Hepatocyte (in vitro differentiated cells): ENCODE measurements at regions not wholly inside any gene's neighbourhood (a gene's known extent, or its start where the extent isn't known, plus 50 kb on each side); places are given as distances from the start of the nearest gene placed in this dataset.

Source experiments
- DNase-seq: peaks from one replicate; pipeline ENCODE4 v3.0.0-alpha.2; 2016; ENCODE audit warnings: low spot score
- H2AFZ ChIP-seq: fragments of 200-600 bp; sonication (generic); 2 replicates; pipeline ENCODE4 v1.6.0; 2016; ENCODE audit warnings: antibody characterized with exemption, mild to moderate bottlenecking
- H3K27ac ChIP-seq: fragments of 200-600 bp; sonication (generic); 2 replicates; pipeline ENCODE4 v1.5.1; 2016; ENCODE audit warnings: mild to moderate bottlenecking
- H3K27me3 ChIP-seq: fragments of 200-600 bp; sonication (generic); 2 replicates; pipeline ENCODE4 v1.6.1; 2016
- H3K36me3 ChIP-seq: fragments of 200-600 bp; sonication (generic); replicated peaks from 2 replicates; pipeline ENCODE4 v1.5.1; 2016; ENCODE audit warnings: low read depth; ENCODE audit not compliant: insufficient read depth
- H3K4me1 ChIP-seq: fragments of 200-600 bp; sonication (generic); 2 replicates; pipeline ENCODE4 v1.5.1; 2016; ENCODE audit warnings: mild to moderate bottlenecking, moderate library complexity; ENCODE audit not compliant: insufficient read depth
- H3K4me2 ChIP-seq: fragments of 200-600 bp; sonication (generic); 2 replicates; pipeline ENCODE4 v1.6.0; 2016
- H3K4me3 ChIP-seq: fragments of 200-600 bp; sonication (generic); 2 replicates; pipeline ENCODE4 v1.5.1; 2016; ENCODE audit warnings: mild to moderate bottlenecking
- H3K79me2 ChIP-seq: fragments of 200-600 bp; sonication (generic); 2 replicates; pipeline ENCODE4 v1.6.0; 2017; ENCODE audit warnings: mild to moderate bottlenecking
- H3K9me2 ChIP-seq: fragments of 200-600 bp; sonication (generic); replicated peaks from 2 replicates; pipeline ENCODE4 v1.6.0; 2017; ENCODE audit warnings: mild to moderate bottlenecking; ENCODE audit not compliant: insufficient read depth
- H3K9me3 ChIP-seq: fragments of 200-600 bp; sonication (generic); 2 replicates; pipeline ENCODE4 v1.5.1; 2016; ENCODE audit warnings: low read depth, mild to moderate bottlenecking
- H4K20me1 ChIP-seq: fragments of 200-600 bp; sonication (generic); 2 replicates; pipeline ENCODE4 v1.6.0; 2016; ENCODE audit warnings: mild to moderate bottlenecking; ENCODE audit not compliant: insufficient read depth, poor library complexity, severe bottlenecking
- CTCF ChIP-seq: fragments of 200-600 bp; sonication (generic); IDR thresholded peaks from 2 replicates; pipeline ENCODE4 v1.5.1; 2016; ENCODE audit warnings: antibody characterized with exemption, mild to moderate bottlenecking; ENCODE audit not compliant: poor library complexity
- EZH2 ChIP-seq: fragments of 200-600 bp; sonication (generic); IDR thresholded peaks from 2 replicates; pipeline ENCODE4 v1.6.1; 2016; ENCODE audit warnings: antibody characterized with exemption, mild to moderate bottlenecking, borderline replicate concordance
- EZH2phosphoT487 ChIP-seq: fragments of 200-600 bp; sonication (generic); IDR thresholded peaks from one replicate; pipeline ENCODE4 v1.6.1; 2018; ENCODE audit warnings: antibody characterized with exemption, mild to moderate bottlenecking, low read depth, moderate library complexity; ENCODE audit not compliant: unreplicated experiment, severe bottlenecking
- WGBS: methylation state at CpG from one replicate; pipeline ENCODE4 v1.1.6; 2016; ENCODE audit warnings: low lambda C conversion rate; ENCODE audit errors: missing lambda C conversion rate; 5-methylcytosine and 5-hydroxymethylcytosine counted together

DNA sequence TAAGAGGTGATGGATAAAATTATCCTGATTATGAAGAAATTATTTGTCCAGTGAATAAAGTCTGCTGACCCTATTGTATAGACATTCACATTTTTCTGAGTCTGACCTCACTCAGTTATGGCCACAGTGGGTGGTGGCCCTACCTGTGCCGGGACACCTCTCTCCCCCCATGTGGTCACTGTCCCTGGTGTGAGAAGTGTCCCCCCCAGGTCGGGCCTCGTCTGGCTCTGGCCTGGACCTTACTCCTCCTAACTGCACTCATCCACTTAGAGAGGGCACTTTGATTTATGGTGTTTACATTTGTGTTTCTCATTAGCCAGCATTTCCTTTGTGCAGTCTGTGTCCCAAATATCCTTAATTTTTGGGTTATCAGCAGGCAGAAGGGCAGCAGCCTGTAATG lies 59.6 kb upstream of the ZNF32 start:
- Histone ChIP-seq H3K27ac (no peak overlapping the region), H3K79me2 (no peaks in the 10 kb centered on the region)

DNA sequence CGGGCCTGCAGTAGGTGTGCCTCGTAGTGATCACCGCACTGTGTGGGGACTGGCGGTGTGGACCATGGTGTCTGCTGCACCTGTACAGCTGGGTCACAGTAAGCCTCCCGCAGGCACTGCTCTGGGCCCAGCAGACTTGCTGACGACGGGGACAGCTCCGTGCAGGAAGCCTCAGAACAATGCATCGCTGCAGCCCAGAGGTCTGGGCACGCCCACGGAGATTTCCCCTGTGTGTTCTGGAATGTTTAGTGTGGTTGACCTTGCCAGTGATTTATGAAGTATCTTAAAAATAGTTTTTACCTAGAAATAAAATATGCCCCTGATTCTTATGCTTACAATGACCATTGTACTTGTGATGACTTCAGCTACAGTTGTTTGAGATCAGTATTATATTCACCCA lies 59.1 kb upstream of the ZNF32 start:
- Histone ChIP-seq H4K20me1 (no peaks in the 10 kb centered on the region), H3K4me2 (no peak overlapping the region), H2AFZ (no peak overlapping the region), H3K79me2 (no peaks in the 10 kb centered on the region), H3K4me3 (no peak overlapping the region), H3K36me3 (no peaks in the 10 kb centered on the region), H3K9me2 (no peaks in the 10 kb centered on the region), H3K4me1 (peaks cover 7% of the 10 kb centered on the region), H3K9me3 (no peaks in the 10 kb centered on the region), H3K27me3 (no peaks in the 10 kb centered on the region), H3K27ac (no peak overlapping the region)
- no peak for TF ChIP-seq EZH2
- no peak for TF ChIP-seq EZH2phosphoT487
- TF ChIP-seq CTCF, result no peak
- 54% methylated on average over 11 of the region's 11 CpGs for WGBS
- DNase-seq, result no peak

More for the DNA sequence above, 59.6 kb upstream of the ZNF32 start:
- no peaks in the 10 kb centered on the region for H4K20me1 ChIP-seq
- H2AFZ ChIP-seq, result no peak overlapping the region
- no peaks in the 10 kb centered on the region for H3K27me3 ChIP-seq
- 25% methylated on average over 3 of the region's 3 CpGs for WGBS
- H3K9me3 ChIP-seq, result no peaks in the 10 kb centered on the region
- no peak overlapping the region for H3K4me3 ChIP-seq
- H3K36me3 ChIP-seq, result no peaks in the 10 kb centered on the region
- no peak overlapping the region for H3K4me2 ChIP-seq
- TF ChIP-seq EZH2 (no peak), EZH2phosphoT487 (no peak)
- H3K4me1 ChIP-seq, result peaks cover 7% of the 10 kb centered on the region
- H3K9me2 ChIP-seq, result no peaks in the 10 kb centered on the region
- DNase-seq, result no peak

DNA sequence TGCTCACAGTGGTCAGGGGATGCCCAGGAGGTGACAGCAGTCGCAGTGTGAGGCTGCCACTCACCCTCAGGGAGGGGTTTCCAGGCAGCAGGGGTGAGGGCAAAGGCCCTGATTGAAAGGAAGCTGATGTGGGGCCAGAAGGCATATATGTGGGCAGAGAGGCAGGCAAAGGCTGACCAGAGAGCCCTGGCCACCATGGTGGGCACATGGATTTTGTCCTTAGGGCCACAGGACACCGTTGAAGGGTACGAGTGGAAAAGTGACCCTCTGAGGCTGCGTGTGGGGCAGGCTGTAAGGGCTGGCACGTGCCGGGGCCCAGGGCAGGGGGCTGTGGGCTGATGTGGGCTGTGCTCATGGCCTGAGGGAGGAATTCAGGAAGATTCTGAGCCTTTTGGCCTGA lies 57.5 kb upstream of the ZNF32 start:
- H3K4me3 ChIP-seq, result no peak overlapping the region
- DNase-seq, result no peak
- no peaks in the 10 kb centered on the region for H3K9me2 ChIP-seq
- no peak overlapping the region for H3K4me2 ChIP-seq
- H3K9me3 ChIP-seq, result no peaks in the 10 kb centered on the region
- H2AFZ ChIP-seq, result no peak overlapping the region
- no peaks in the 10 kb centered on the region for H3K27me3 ChIP-seq
- H3K27ac ChIP-seq, result no peak overlapping the region
- H3K79me2 ChIP-seq, result no peaks in the 10 kb centered on the region
- H4K20me1 ChIP-seq, result no peaks in the 10 kb centered on the region
- TF ChIP-seq EZH2 (no peak), CTCF (no peak), EZH2phosphoT487 (no peak)
- H3K4me1 ChIP-seq, result peaks cover 7% of the 10 kb centered on the region
- WGBS, result 90% methylated on average over 6 of the region's 6 CpGs
- no peaks in the 10 kb centered on the region for H3K36me3 ChIP-seq

DNA sequence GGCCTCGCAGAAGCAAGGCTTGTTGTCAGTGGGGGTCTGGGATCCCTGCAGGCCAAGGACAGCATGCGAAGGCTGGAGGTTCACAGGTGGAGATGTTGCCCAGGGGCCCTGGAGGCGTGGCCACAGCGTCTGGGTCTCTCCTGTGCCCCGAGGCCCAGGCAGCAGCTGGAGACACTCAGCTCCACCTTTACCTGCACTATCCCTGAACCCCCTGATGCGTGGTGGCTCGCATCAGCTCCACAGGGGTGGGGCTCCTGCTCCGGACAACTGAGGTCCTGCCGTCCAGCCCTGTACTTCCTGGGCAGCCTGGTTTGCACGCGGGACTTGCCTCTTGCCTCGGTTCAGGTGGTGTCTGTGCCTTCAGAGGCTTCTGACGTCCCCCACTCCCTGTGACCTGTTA lies 54.6 kb upstream of the ZNF32 start:
- Histone ChIP-seq H3K9me3 (no peaks in the 10 kb centered on the region), H3K4me1 (peaks cover 2% of the 10 kb centered on the region), H3K27ac (no peak overlapping the region), H3K4me2 (no peak overlapping the region), H3K9me2 (no peaks in the 10 kb centered on the region), H3K27me3 (no peaks in the 10 kb centered on the region), H3K4me3 (no peak overlapping the region), H4K20me1 (no peaks in the 10 kb centered on the region), H2AFZ (no peak overlapping the region), H3K36me3 (no peaks in the 10 kb centered on the region), H3K79me2 (no peaks in the 10 kb centered on the region)
- TF ChIP-seq CTCF, result no peak
- no peak for TF ChIP-seq EZH2phosphoT487
- no peak for TF ChIP-seq EZH2
- 81% methylated on average over 13 of the region's 13 CpGs for WGBS
- no peak for DNase-seq
